Erythroblast (primary cell): ENCODE measurements at regions not wholly inside any gene's neighbourhood (a gene's known extent, or its start where the extent isn't known, plus 50 kb on each side); places are given as distances from the start of the nearest gene placed in this dataset.

ENCODE experiments used
- GATA1 ChIP-seq: IDR thresholded peaks from 2 replicates; pipeline ENCODE4 v1.6.1; 2011; ENCODE audit warnings: low read depth, mild to moderate bottlenecking, control low read depth, low read length, moderate library complexity
- POLR2A ChIP-seq: IDR thresholded peaks from 2 replicates; pipeline ENCODE4 v1.6.1; 2011; ENCODE audit warnings: mild to moderate bottlenecking, low read length

DNA sequence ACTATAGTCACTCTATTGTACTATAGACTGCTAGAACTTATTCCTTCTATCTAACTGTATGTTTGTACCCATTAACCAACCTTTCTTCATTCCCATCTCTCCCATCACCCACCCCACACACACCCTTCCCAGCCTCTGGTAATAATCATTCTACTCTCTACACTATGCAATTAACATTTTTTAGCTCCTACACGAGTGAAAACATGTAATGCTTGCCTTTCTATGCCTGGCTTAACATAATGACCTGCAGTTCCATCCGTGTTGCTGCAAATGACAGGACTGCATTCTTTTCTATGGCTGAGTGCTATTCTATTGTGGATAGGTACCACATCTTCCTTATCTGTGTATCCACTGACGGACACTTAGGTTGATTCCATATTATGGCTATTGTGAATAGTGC, 95.5 kb downstream of the ALDH8A1 start:
- no peak for TF ChIP-seq POLR2A
- TF ChIP-seq GATA1 = no peak
